Upper lobe of left lung (tissue), 4 donors: ENCODE measurements at regions not wholly inside any gene's neighbourhood (a gene's known extent, or its start where the extent isn't known, plus 50 kb on each side); places are given as distances from the start of the nearest gene placed in this dataset.

ENCODE experiments used
- CTCF ChIP-seq, 6 experiments: fragments of 450-650 bp in 4 of 6; fragments of 200-600 bp in 2 of 6; sonication (generic) in 2 of 6; IDR thresholded peaks; one replicate each; pipeline ENCODE4 v1.5.1; 2016 to 2019; ENCODE audit warnings: antibody characterized with exemption in 6 of 6
- POLR2AphosphoS5 ChIP-seq, 2 donors: sonication (generic); formaldehyde crosslinking; IDR thresholded peaks; one replicate each; pipeline ENCODE4 v1.5.1; 2017; ENCODE audit warnings: antibody characterized with exemption in 2 of 2

- no peak for TF ChIP-seq CTCF (IDR thresholded peaks at IDR 0.05)
- TF ChIP-seq POLR2AphosphoS5 (IDR thresholded peaks at IDR 0.05) = no peak
Measured at GRCh38 chr3:25114532-25114931, 313.5 kb upstream of the RARB start.
